T-helper 2 cell treated with Interferon-gamma antibody and Interleukin-4, amounts not matched to agents 5 μg/mL and 100 μg/mL, for 36 hours (primary cell): ENCODE measurements at regions not wholly inside any gene's neighbourhood (a gene's known extent, or its start where the extent isn't known, plus 50 kb on each side); places are given as distances from the start of the nearest gene placed in this dataset.

Experiments
- DNase-seq: peaks from one replicate; pipeline ENCODE4 v3.0.0; 2021; ENCODE audit warnings: low spot score
- H3K27ac Mint-ChIP-seq: one replicate; pipeline ENCODE4 v1.8.0; 2021; ENCODE audit warnings: mild to moderate bottlenecking, mixed read lengths
- H3K27me3 Mint-ChIP-seq: one replicate; pipeline ENCODE4 v1.8.0; 2021; ENCODE audit warnings: low read depth, mixed read lengths
- H3K36me3 Mint-ChIP-seq: one replicate; pipeline ENCODE4 v1.8.0; 2021; ENCODE audit warnings: low read depth, mixed read lengths
- H3K4me1 Mint-ChIP-seq: one replicate; pipeline ENCODE4 v1.8.0; 2021; ENCODE audit warnings: low read depth, mixed read lengths
- H3K4me3 Mint-ChIP-seq: one replicate; pipeline ENCODE4 v1.8.0; 2022; ENCODE audit warnings: mild to moderate bottlenecking, moderate library complexity, mixed read lengths
- H3K9me3 Mint-ChIP-seq: one replicate; pipeline ENCODE4 v1.8.0; 2021; ENCODE audit warnings: mixed read lengths

- no peak overlapping the region for H3K27ac Mint-ChIP-seq
- no peaks in the 10 kb centered on the region for H3K27me3 Mint-ChIP-seq
- H3K36me3 Mint-ChIP-seq = no peaks in the 10 kb centered on the region
- H3K9me3 Mint-ChIP-seq = no peaks in the 10 kb centered on the region
- peaks cover 5% of the 10 kb centered on the region for H3K4me1 Mint-ChIP-seq
- no peak for DNase-seq
- no peak overlapping the region for H3K4me3 Mint-ChIP-seq
These were observed 147.1 kb downstream of the URI1 start for GRCh38 chr19:30089086-30089665.

GRCh38 chr19:30090476-30090875, 148.4 kb downstream of the URI1 start:
- Mint-ChIP-seq H3K9me3 (no peaks in the 10 kb centered on the region), H3K4me1 (peaks cover 2% of the 10 kb centered on the region), H3K27me3 (no peaks in the 10 kb centered on the region), H3K4me3 (no peak overlapping the region), H3K27ac (no peak overlapping the region), H3K36me3 (no peaks in the 10 kb centered on the region)
- DNase-seq = no peak

GRCh38 chr19:30090963-30091362, 148.9 kb downstream of the URI1 start:
- Mint-ChIP-seq H3K36me3 (no peaks in the 10 kb centered on the region), H3K4me3 (no peak overlapping the region), H3K27ac (no peak overlapping the region), H3K27me3 (no peaks in the 10 kb centered on the region), H3K4me1 (peaks cover under 1% of the 10 kb centered on the region), H3K9me3 (no peaks in the 10 kb centered on the region)
- DNase-seq = no peak

- H3K9me3 Mint-ChIP-seq = no peaks in the 10 kb centered on the region
- no peaks in the 10 kb centered on the region for H3K27me3 Mint-ChIP-seq
- H3K4me3 Mint-ChIP-seq = no peak overlapping the region
These were observed 149.4 kb downstream of the URI1 start for GRCh38 chr19:30091456-30091855.

GRCh38 chr19:30091856-30092255, 149.8 kb downstream of the URI1 start:
- DNase-seq = no peak
- Mint-ChIP-seq H3K27me3 (no peaks in the 10 kb centered on the region), H3K4me3 (no peak overlapping the region), H3K27ac (no peak overlapping the region), H3K4me1 (no peaks in the 10 kb centered on the region), H3K36me3 (no peaks in the 10 kb centered on the region), H3K9me3 (no peaks in the 10 kb centered on the region)

More at GRCh38 chr19:30091456-30091855, 149.4 kb downstream of the URI1 start:
- Mint-ChIP-seq H3K4me1 (no peaks in the 10 kb centered on the region), H3K27ac (no peak overlapping the region), H3K36me3 (no peaks in the 10 kb centered on the region)
- no peak for DNase-seq

- Mint-ChIP-seq H3K4me1 (no peaks in the 10 kb centered on the region), H3K36me3 (no peaks in the 10 kb centered on the region)
- DNase-seq = no peak
These were observed 150.9 kb downstream of the URI1 start for GRCh38 chr19:30092721-30093569.

GRCh38 chr19:30093966-30094755, 152.1 kb downstream of the URI1 start:
- no peak for DNase-seq
- Mint-ChIP-seq H3K4me3 (no peak overlapping the region), H3K9me3 (no peaks in the 10 kb centered on the region), H3K27ac (no peak overlapping the region), H3K4me1 (no peaks in the 10 kb centered on the region), H3K36me3 (no peaks in the 10 kb centered on the region), H3K27me3 (no peaks in the 10 kb centered on the region)

More at GRCh38 chr19:30092721-30093569, 150.9 kb downstream of the URI1 start:
- no peak overlapping the region for H3K27ac Mint-ChIP-seq
- H3K27me3 Mint-ChIP-seq = no peaks in the 10 kb centered on the region
- no peak overlapping the region for H3K4me3 Mint-ChIP-seq
- no peaks in the 10 kb centered on the region for H3K9me3 Mint-ChIP-seq

GRCh38 chr19:30094756-30095140, 152.7 kb downstream of the URI1 start:
- H3K9me3 Mint-ChIP-seq = no peaks in the 10 kb centered on the region
- no peaks in the 10 kb centered on the region for H3K27me3 Mint-ChIP-seq
- H3K36me3 Mint-ChIP-seq = no peaks in the 10 kb centered on the region
- H3K4me1 Mint-ChIP-seq = no peaks in the 10 kb centered on the region
- H3K27ac Mint-ChIP-seq = no peak overlapping the region
- no peak for DNase-seq
- H3K4me3 Mint-ChIP-seq = no peak overlapping the region

GRCh38 chr19:30095171-30095570, 153.1 kb downstream of the URI1 start:
- no peaks in the 10 kb centered on the region for H3K4me1 Mint-ChIP-seq
- no peak overlapping the region for H3K27ac Mint-ChIP-seq
- no peak overlapping the region for H3K4me3 Mint-ChIP-seq
- H3K9me3 Mint-ChIP-seq = no peaks in the 10 kb centered on the region
- H3K27me3 Mint-ChIP-seq = no peaks in the 10 kb centered on the region
- no peak for DNase-seq
- no peaks in the 10 kb centered on the region for H3K36me3 Mint-ChIP-seq

- H3K27ac Mint-ChIP-seq = no peak overlapping the region
- no peaks in the 10 kb centered on the region for H3K27me3 Mint-ChIP-seq
- no peaks in the 10 kb centered on the region for H3K4me1 Mint-ChIP-seq
- H3K4me3 Mint-ChIP-seq = no peak overlapping the region
- no peak for DNase-seq
- H3K9me3 Mint-ChIP-seq = no peaks in the 10 kb centered on the region
- H3K36me3 Mint-ChIP-seq = no peaks in the 10 kb centered on the region
These were observed 154.7 kb downstream of the URI1 start for GRCh38 chr19:30096596-30097370.

- no peaks in the 10 kb centered on the region for H3K27me3 Mint-ChIP-seq
- DNase-seq = no peak
- no peaks in the 10 kb centered on the region for H3K36me3 Mint-ChIP-seq
- no peak overlapping the region for H3K27ac Mint-ChIP-seq
- H3K4me3 Mint-ChIP-seq = no peak overlapping the region
- no peaks in the 10 kb centered on the region for H3K4me1 Mint-ChIP-seq
- H3K9me3 Mint-ChIP-seq = no peaks in the 10 kb centered on the region
These were observed 155.8 kb downstream of the URI1 start for GRCh38 chr19:30097746-30098280.

- Mint-ChIP-seq H3K27me3 (no peaks in the 10 kb centered on the region), H3K27ac (no peak overlapping the region)
- no peak for DNase-seq
These were observed 160.2 kb downstream of the URI1 start for GRCh38 chr19:30102239-30102638.

GRCh38 chr19:30102666-30103065, 160.6 kb downstream of the URI1 start:
- Mint-ChIP-seq H3K27ac (no peak overlapping the region), H3K27me3 (no peaks in the 10 kb centered on the region), H3K36me3 (no peaks in the 10 kb centered on the region), H3K4me3 (no peak overlapping the region), H3K4me1 (no peaks in the 10 kb centered on the region), H3K9me3 (no peaks in the 10 kb centered on the region)
- DNase-seq = no peak

More at GRCh38 chr19:30102239-30102638, 160.2 kb downstream of the URI1 start:
- H3K4me3 Mint-ChIP-seq = no peak overlapping the region
- H3K36me3 Mint-ChIP-seq = no peaks in the 10 kb centered on the region
- no peaks in the 10 kb centered on the region for H3K4me1 Mint-ChIP-seq
- no peaks in the 10 kb centered on the region for H3K9me3 Mint-ChIP-seq
